ENCODE measurements at regions not wholly inside any gene's neighbourhood (a gene's known extent, or its start where the extent isn't known, plus 50 kb on each side); places are given as distances from the start of the nearest gene placed in this dataset.

DNA sequence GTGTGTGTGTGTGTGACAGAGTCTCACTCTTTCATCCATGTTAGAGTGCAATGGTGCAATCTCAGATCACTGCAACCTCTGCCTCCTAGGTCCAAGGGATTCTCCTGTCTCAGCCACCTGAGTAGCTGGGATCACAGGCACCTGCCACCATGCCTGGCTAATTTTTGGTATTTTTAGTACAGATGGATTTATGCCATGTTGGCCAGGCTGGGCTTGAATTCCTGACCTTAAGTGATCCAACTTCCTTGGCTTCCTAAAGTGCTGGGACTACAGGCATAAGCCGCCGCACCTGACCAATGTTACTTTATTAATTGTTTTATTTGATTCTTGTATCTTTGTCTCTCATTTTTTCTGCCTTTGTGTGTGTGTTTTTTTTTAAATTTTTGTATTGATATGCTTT lies 89.6 kb downstream of the ZNF486 start:
- peaks cover 0 to 7% of the 10 kb centered on the region in 2 donors for H3K9me3 ChIP-seq
- no peak overlapping the region for H3K4me3 ChIP-seq
- 92 to 98% methylated on average over 2 of the region's 2 CpGs for WGBS, 2 donors (ENCODE audit: low coverage in 1 of 2)
- TF ChIP-seq EP300 (IDR thresholded peaks at IDR 0.05; ENCODE audit: low read depth) (no peak), POLR2A (IDR thresholded peaks at IDR 0.05) (no peak), POLR2AphosphoS5 (IDR thresholded peaks at IDR 0.05) (no peak)
- TF ChIP-seq, protein P1, sequence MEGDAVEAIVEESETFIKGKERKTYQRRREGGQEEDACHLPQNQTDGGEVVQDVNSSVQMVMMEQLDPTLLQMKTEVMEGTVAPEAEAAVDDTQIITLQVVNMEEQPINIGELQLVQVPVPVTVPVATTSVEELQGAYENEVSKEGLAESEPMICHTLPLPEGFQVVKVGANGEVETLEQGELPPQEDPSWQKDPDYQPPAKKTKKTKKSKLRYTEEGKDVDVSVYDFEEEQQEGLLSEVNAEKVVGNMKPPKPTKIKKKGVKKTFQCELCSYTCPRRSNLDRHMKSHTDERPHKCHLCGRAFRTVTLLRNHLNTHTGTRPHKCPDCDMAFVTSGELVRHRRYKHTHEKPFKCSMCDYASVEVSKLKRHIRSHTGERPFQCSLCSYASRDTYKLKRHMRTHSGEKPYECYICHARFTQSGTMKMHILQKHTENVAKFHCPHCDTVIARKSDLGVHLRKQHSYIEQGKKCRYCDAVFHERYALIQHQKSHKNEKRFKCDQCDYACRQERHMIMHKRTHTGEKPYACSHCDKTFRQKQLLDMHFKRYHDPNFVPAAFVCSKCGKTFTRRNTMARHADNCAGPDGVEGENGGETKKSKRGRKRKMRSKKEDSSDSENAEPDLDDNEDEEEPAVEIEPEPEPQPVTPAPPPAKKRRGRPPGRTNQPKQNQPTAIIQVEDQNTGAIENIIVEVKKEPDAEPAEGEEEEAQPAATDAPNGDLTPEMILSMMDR (IDR thresholded peaks at IDR 0.05) = no peak
- intact Hi-C loops (cut with DNase I; ENCODE audit: low total_unique reads) = no loop called here
- no peaks in the 10 kb centered on the region for H3K36me3 ChIP-seq
- DNase-seq = no peak
- no peaks in the 10 kb centered on the region for H3K27me3 ChIP-seq
- in situ Hi-C loops (cut with MboI; ENCODE audit: low pct_ligation_motif_present in 1 of 4, low pct_unique_long_range_greater_than_20kb in 1 of 4, low sequenced_read_pairs in 3 of 4) = no loop called here
- no peak overlapping the region for H3K27ac ChIP-seq
- no peaks in the 10 kb centered on the region for H3K4me1 ChIP-seq

DNA sequence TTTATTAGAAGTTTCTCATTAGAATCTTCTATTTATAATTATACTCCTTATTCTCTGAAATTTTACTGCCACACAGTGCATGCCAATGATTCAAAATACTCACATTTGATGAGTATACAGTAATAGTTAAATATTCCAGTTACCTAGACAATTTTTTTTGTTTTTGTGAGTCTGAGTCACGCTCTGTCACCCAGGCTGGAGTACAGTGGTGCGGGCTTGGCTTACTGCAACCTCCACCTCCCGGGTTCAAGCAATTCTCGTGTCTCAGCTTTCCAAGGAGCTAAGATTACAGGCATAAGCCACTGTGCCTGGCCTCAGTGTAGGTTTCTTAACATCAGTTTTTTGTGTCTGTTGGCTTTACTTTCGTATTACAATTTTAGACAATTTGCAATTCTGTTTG lies 87.1 kb downstream of the ZNF486 start:
- DNase-seq = no peak
- TF ChIP-seq POLR2AphosphoS5 (IDR thresholded peaks at IDR 0.05) (no peak), EP300 (IDR thresholded peaks at IDR 0.05; ENCODE audit: low read depth) (no peak), POLR2A (IDR thresholded peaks at IDR 0.05) (no peak)
- TF ChIP-seq, protein P1 (IDR thresholded peaks at IDR 0.05) = no peak
- Histone ChIP-seq H3K36me3 (no peaks in the 10 kb centered on the region), H3K9me3 (peaks cover 0 to 7% of the 10 kb centered on the region in 2 donors), H3K4me1 (no peaks in the 10 kb centered on the region), H3K27ac (no peak overlapping the region), H3K4me3 (no peak overlapping the region), H3K27me3 (no peaks in the 10 kb centered on the region)
- 88 to 100% methylated on average over 4 to 5 of the region's 5 CpGs for WGBS, 2 donors (ENCODE audit: low coverage in 1 of 2)
- in situ Hi-C loops (cut with MboI; ENCODE audit: low pct_ligation_motif_present in 1 of 4, low pct_unique_long_range_greater_than_20kb in 1 of 4, low sequenced_read_pairs in 3 of 4) = no loop called here
- intact Hi-C loops (cut with DNase I; ENCODE audit: low total_unique reads) = no loop called here

DNA sequence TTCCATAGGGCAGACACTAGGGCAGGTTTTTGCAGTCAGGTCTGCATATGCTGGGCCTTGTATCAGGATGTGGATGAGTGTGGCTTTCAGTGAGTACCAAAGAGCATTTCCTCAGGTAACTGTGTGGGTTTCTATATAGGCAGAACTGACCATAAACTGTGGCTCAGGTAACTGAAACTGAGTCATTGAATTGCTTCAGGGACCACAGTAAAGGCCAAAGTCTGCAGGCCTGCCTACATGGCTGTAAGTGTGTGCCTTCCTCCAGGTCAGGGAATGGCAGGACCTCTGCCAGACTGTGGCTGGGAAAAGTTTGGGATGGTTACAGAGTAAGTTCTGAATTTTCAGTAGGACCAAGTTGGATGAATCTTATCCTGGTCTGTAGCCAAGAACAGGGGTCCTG lies 85.6 kb downstream of the ZNF486 start:
- Histone ChIP-seq H3K27me3 (no peaks in the 10 kb centered on the region), H3K9me3 (peaks cover 0 to 6% of the 10 kb centered on the region in 2 donors), H3K36me3 (no peaks in the 10 kb centered on the region), H3K4me1 (no peaks in the 10 kb centered on the region), H3K4me3 (no peak overlapping the region), H3K27ac (no peak overlapping the region)
- peak; percentile 15 for DNase-seq
- TF ChIP-seq EP300 (IDR thresholded peaks at IDR 0.05; ENCODE audit: low read depth) (no peak), POLR2A (IDR thresholded peaks at IDR 0.05) (no peak), POLR2AphosphoS5 (IDR thresholded peaks at IDR 0.05) (no peak)
- TF ChIP-seq, protein P1 (IDR thresholded peaks at IDR 0.05) = no peak
- intact Hi-C loops (cut with DNase I; ENCODE audit: low total_unique reads) (no loop called here), in situ Hi-C loops (cut with MboI; ENCODE audit: low pct_ligation_motif_present in 1 of 4, low pct_unique_long_range_greater_than_20kb in 1 of 4, low sequenced_read_pairs in 3 of 4) (no loop called here)

DNA sequence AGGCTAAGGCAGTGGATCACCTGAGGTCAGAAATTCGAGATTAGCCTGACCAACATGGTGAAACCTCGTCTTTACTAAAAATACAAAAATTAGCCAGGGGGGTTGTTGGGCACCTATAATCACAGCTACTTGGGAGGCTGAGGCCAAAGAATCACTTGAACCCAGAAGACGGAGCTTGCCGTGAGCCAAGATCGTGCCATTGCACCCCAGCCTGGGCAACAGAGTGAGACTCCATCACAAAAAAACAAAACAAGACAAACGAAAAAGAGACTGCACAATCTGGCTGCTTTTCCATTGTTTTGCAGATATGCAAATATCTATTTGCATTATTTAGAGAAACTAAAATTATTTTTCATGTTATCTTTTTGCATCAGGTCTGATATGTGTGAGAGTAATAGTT lies 83.6 kb downstream of the ZNF486 start:
- H3K9me3 ChIP-seq = no peaks in the 10 kb centered on the region
- no peak overlapping the region for H3K27ac ChIP-seq
- in situ Hi-C loops (cut with MboI; ENCODE audit: low pct_ligation_motif_present in 1 of 4, low pct_unique_long_range_greater_than_20kb in 1 of 4, low sequenced_read_pairs in 3 of 4) (no loop called here), intact Hi-C loops (cut with DNase I; ENCODE audit: low total_unique reads) (no loop called here)
- no peaks in the 10 kb centered on the region for H3K4me1 ChIP-seq
- H3K4me3 ChIP-seq = no peak overlapping the region
- no peak for TF ChIP-seq POLR2A (IDR thresholded peaks at IDR 0.05)
- TF ChIP-seq, protein P1 (IDR thresholded peaks at IDR 0.05) = no peak
- no peak for TF ChIP-seq POLR2AphosphoS5 (IDR thresholded peaks at IDR 0.05)
- no peak for TF ChIP-seq EP300 (IDR thresholded peaks at IDR 0.05; ENCODE audit: low read depth)
- no peak for DNase-seq
- WGBS, 2 donors (ENCODE audit: low coverage in 1 of 2) = 77 to 82% methylated on average over 4 to 6 of the region's 6 CpGs
- H3K36me3 ChIP-seq = no peaks in the 10 kb centered on the region
- H3K27me3 ChIP-seq = no peaks in the 10 kb centered on the region

Measured in transverse colon (tissue), 4 donors.